ENCODE measurements at regions not wholly inside any gene's neighbourhood (a gene's known extent, or its start where the extent isn't known, plus 50 kb on each side); places are given as distances from the start of the nearest gene placed in this dataset.

- TF ChIP-seq POLR2A (IDR thresholded peaks at IDR 0.05; ENCODE audit: low read length) (no peak), GATA1 (IDR thresholded peaks at IDR 0.05; ENCODE audit: low read depth, low read length) (no peak)
Observed at GRCh38 chr5:174399411-174399810, 325.0 kb upstream of the MSX2 start.

Measured in erythroblast (primary cell).